ENCODE measurements at regions not wholly inside any gene's neighbourhood (a gene's known extent, or its start where the extent isn't known, plus 50 kb on each side); places are given as distances from the start of the nearest gene placed in this dataset.
A peak's percentile ranks its signal among the peaks of the same experiment; 100 is the strongest.

- no peak for TF ChIP-seq ZBTB40 (IDR thresholded peaks at IDR 0.05)
- TF ChIP-seq ZBTB40 (CRISPR knock-in tag; IDR thresholded peaks at IDR 0.05), result no peak
- no peak for TF ChIP-seq BORCS8-MEF2B (CRISPR knock-in tag; IDR thresholded peaks at IDR 0.05)
- TF ChIP-seq DBP (CRISPR knock-in tag; IDR thresholded peaks at IDR 0.05; ENCODE audit: not compliant biosample characterization), result no peak
- no peak for TF ChIP-seq CC2D1A (CRISPR knock-in tag; IDR thresholded peaks at IDR 0.05)
- no peak for TF ChIP-seq MYC (CRISPR knock-in tag; IDR thresholded peaks at IDR 0.05; ENCODE audit: borderline replicate concordance)
- no peak for TF ChIP-seq ZNF883 (CRISPR knock-in tag; IDR thresholded peaks at IDR 0.05; ENCODE audit: not compliant biosample characterization)
- no peak for TF ChIP-seq KLF11 (CRISPR knock-in tag; IDR thresholded peaks at IDR 0.05)
- TF ChIP-seq ELK4 (CRISPR knock-in tag; IDR thresholded peaks at IDR 0.05; ENCODE audit: borderline replicate concordance), result no peak
- TF ChIP-seq ZSCAN31 (CRISPR knock-in tag; IDR thresholded peaks at IDR 0.05; ENCODE audit: low read depth), result peak; percentile 94; the same call in 1 of the 2 replicates
- TF ChIP-seq ZNF234 (CRISPR knock-in tag; conservative IDR thresholded peaks at IDR 0.05), result no peak
- TF ChIP-seq MAFF (IDR thresholded peaks at IDR 0.05; ENCODE audit: low read depth, low read length), result 0 out of 2 replicates have a peak, but pooled peaks have one; percentile 12
- no peak for TF ChIP-seq PAXIP1 (CRISPR knock-in tag; conservative IDR thresholded peaks at IDR 0.05)
These were observed 224.8 kb downstream of the SOCS6 start (continued) for GRCh38 chr18:70513502-70514171.

Measured in HepG2 (cell line).